Body of pancreas (tissue), 4 donors: ENCODE measurements at regions not wholly inside any gene's neighbourhood (a gene's known extent, or its start where the extent isn't known, plus 50 kb on each side); places are given as distances from the start of the nearest gene placed in this dataset.

Source experiments
- ATAC-seq: fragments of 150-250 bp; one replicate; pipeline ENCODE4 v1.9.1; 2016
- DNase-seq, 4 donors: peaks; one replicate each; pipeline ENCODE4 v3.0.0-alpha.2; 2019
- H3K27ac ChIP-seq, 4 donors: fragments of 200-600 bp; sonication (generic); 1 replicate in 3 of 4; 2 replicates in 1 of 4; pipeline versions ENCODE4 v1.5.1 to v1.6.1; 2016 to 2019; ENCODE audit warnings: mild to moderate bottlenecking in 1 of 4, mixed read lengths in 1 of 4, moderate library complexity in 1 of 4
- H3K27me3 ChIP-seq, 2 donors: fragments of 200-600 bp; sonication (generic); one replicate each; pipeline ENCODE4 v1.6.0; 2016; ENCODE audit warnings: mild to moderate bottlenecking in 1 of 2
- H3K36me3 ChIP-seq, 2 donors: fragments of 200-600 bp; sonication (generic); replicated peaks in 1 of 2; 2 replicates each; pipeline ENCODE4 v1.5.1; 2016; ENCODE audit warnings: low read depth in 2 of 2; ENCODE audit not compliant: insufficient read depth in 1 of 2
- H3K4me1 ChIP-seq: fragments of 200-600 bp; sonication (generic); one replicate; pipeline ENCODE4 v1.6.0; 2016
- H3K4me3 ChIP-seq, 2 donors: fragments of 200-600 bp; sonication (generic); 1 replicate in 1 of 2; 2 replicates in 1 of 2; pipeline ENCODE4 v1.5.1; 2016 to 2019
- H3K9me3 ChIP-seq, 3 donors: fragments of 200-600 bp; sonication (generic); 1 replicate in 2 of 3; 2 replicates in 1 of 3; pipeline ENCODE4 v1.5.1; 2016
- POLR2A ChIP-seq, 3 donors: fragments of 450-650 bp; IDR thresholded peaks; one replicate each; pipeline ENCODE4 v1.6.1; 2016; ENCODE audit warnings: antibody characterized with exemption in 3 of 3, mild to moderate bottlenecking in 2 of 3
- WGBS, 2 donors: methylation state at CpG; one replicate each; pipeline ENCODE4 v1.1.5; 2017; 5-methylcytosine and 5-hydroxymethylcytosine counted together
- intact Hi-C: fragments of 100-400 bp; cut with DNase I; formaldehyde crosslinking; loops from one replicate; pipeline ENCODE4 v1.15.1; 2023
- TF ChIP-seq, protein P1 (sequence below), 7 experiments: fragments of 450-650 bp in 4 of 7; fragments of 200-600 bp in 3 of 7; sonication (generic) in 3 of 7; IDR thresholded peaks; one replicate each; pipeline ENCODE4 v1.5.1; 2016 to 2019; ENCODE audit warnings: antibody characterized with exemption in 7 of 7

DNA sequence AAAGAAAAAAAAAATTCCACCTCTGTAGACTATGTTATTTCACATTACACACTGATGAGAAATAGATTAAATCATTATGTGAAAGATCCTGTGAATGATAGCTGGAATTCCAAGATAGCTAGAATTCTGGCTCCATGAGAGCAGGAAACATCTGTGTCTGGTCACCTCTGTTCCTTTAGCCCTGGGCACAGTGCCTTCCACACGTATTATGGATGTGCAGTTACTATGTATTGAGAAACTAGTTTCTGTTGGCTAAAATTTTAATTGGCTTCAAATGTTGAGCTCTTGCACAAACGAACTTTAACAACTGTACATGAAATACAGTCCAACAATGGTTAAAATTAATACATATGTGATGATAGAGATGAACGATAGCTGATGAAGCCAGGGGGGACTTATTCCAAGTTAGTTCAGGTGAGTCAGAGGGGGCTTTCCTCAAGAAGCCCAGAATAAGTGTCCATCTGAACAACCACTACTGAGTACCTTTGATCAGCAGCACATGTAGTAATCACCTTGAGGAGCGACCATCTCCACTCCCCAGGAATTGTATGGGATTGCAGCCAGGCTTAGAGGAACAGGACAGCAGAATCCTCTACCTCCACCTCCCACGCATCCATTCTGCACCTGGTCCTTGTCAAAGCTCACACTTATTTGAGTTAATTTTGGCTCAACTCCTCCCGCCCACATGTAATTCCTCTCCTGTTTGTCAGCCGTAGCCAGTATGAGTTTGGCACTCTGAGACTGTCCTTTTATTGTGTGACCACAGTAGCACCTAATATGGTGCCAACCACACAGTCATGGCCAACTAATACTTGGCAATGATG is 68.6 kb downstream of the NABP1 start:
- Histone ChIP-seq H3K9me3 (no peaks in the 10 kb centered on the region), H3K27me3 (no peaks in the 10 kb centered on the region), H3K4me1 (no peaks in the 10 kb centered on the region), H3K27ac (no peak overlapping the region), H3K4me3 (no peak overlapping the region), H3K36me3 (no peaks in the 10 kb centered on the region)
- ATAC-seq (no peak), DNase-seq (no peak)
- no peak for TF ChIP-seq POLR2A (IDR thresholded peaks at IDR 0.05)
- TF ChIP-seq, protein P1, sequence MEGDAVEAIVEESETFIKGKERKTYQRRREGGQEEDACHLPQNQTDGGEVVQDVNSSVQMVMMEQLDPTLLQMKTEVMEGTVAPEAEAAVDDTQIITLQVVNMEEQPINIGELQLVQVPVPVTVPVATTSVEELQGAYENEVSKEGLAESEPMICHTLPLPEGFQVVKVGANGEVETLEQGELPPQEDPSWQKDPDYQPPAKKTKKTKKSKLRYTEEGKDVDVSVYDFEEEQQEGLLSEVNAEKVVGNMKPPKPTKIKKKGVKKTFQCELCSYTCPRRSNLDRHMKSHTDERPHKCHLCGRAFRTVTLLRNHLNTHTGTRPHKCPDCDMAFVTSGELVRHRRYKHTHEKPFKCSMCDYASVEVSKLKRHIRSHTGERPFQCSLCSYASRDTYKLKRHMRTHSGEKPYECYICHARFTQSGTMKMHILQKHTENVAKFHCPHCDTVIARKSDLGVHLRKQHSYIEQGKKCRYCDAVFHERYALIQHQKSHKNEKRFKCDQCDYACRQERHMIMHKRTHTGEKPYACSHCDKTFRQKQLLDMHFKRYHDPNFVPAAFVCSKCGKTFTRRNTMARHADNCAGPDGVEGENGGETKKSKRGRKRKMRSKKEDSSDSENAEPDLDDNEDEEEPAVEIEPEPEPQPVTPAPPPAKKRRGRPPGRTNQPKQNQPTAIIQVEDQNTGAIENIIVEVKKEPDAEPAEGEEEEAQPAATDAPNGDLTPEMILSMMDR (IDR thresholded peaks at IDR 0.05) = no peak
- intact Hi-C loops = no loop called here
- 62 to 63% methylated on average over 7 of the region's 7 CpGs for WGBS, 2 donors

DNA sequence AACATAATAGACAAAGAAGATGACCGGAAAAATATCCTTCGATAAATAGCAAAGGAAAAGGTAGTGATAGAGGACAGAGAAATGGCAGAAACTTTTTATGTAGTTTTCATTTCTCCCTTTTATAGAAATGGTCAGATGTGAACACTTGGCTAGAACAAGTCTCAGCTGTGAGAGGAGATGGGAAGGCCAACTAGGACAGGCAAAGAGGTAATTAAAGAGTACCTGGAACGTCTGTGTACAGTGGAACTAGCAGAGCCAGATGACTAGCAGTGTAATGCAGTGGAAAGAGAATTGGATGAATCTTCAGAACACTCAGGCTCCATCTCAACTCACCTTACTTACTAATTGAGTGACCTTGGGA is 69.2 kb downstream of the NABP1 start:
- Histone ChIP-seq H3K27ac (no peak overlapping the region), H3K27me3 (no peaks in the 10 kb centered on the region), H3K36me3 (no peaks in the 10 kb centered on the region), H3K9me3 (no peaks in the 10 kb centered on the region), H3K4me1 (no peaks in the 10 kb centered on the region), H3K4me3 (no peak overlapping the region)
- ATAC-seq = no peak
- no peak for TF ChIP-seq POLR2A (IDR thresholded peaks at IDR 0.05)
- TF ChIP-seq, protein P1 (IDR thresholded peaks at IDR 0.05) = no peak
- 73 to 74% methylated on average over 3 of the region's 3 CpGs for WGBS, 2 donors
- intact Hi-C loops = no loop called here
- no peak for DNase-seq

DNA sequence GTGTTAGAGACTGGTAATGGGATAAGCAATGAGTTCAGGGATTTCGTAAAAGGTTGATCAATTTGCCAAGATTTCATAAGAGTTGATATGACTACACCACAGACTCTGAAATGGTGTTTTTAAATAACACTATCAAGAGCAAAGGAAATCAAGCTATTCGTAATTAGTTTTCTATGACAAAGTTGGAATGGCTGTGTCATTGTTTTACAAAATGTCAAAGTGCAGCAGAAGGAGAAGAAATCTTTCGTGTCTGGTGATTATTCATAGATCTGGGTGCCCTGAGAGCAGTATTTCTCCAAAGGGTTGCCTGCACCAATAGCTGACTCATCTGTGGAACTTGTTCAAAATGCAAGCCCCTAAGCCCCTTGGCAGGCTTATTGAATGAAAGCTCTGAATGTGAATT is 70.1 kb downstream of the NABP1 start:
- intact Hi-C loops = no loop called here
- no peaks in the 10 kb centered on the region for H3K4me1 ChIP-seq
- TF ChIP-seq POLR2A (IDR thresholded peaks at IDR 0.05) = no peak
- TF ChIP-seq, protein P1 (IDR thresholded peaks at IDR 0.05) = no peak
- ATAC-seq (no peak), DNase-seq (no peak)
- no peaks in the 10 kb centered on the region for H3K27me3 ChIP-seq
- H3K36me3 ChIP-seq = no peaks in the 10 kb centered on the region
- no peak overlapping the region for H3K27ac ChIP-seq
- H3K9me3 ChIP-seq = no peaks in the 10 kb centered on the region
- no peak overlapping the region for H3K4me3 ChIP-seq
- WGBS, 2 donors = 71 to 72% methylated on average over 3 of the region's 3 CpGs

DNA sequence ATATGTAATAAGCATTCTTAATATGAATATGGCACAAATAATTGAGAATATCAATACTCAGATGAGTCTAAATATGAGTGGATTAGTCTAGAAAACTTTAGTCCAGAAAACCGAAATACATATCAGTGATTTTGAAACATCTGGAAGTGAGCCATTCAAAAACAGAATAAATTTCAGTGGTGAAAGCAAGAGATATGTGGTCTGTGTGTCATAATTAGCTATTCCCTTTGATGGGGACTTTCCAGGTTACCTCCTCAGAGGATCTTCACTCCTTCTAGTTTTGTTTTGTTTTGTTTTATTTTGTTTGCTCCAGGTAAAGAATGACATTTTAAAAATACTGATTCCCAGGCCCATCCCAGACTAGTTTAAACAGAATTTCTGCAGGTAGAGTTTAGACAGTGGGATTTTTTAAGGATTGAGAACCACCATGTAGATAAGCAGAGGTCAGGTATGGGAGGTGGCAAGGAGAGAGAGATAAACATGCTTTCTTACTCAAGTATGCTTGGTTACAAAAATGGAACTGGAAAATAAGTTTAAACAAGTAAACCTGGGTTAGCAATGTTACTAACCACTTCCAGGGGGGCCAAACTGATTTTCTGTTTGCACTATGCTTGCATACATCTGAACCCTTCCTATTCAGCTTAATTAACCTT is 70.7 kb downstream of the NABP1 start:
- Histone ChIP-seq H3K36me3 (no peaks in the 10 kb centered on the region), H3K27ac (no peak overlapping the region), H3K4me1 (no peaks in the 10 kb centered on the region), H3K27me3 (no peaks in the 10 kb centered on the region), H3K9me3 (no peaks in the 10 kb centered on the region), H3K4me3 (no peak overlapping the region)
- ATAC-seq (no peak), DNase-seq (no peak)
- intact Hi-C loops = no loop called here
- TF ChIP-seq POLR2A (IDR thresholded peaks at IDR 0.05) = no peak
- TF ChIP-seq, protein P1 (IDR thresholded peaks at IDR 0.05) = no peak
- 37 to 42% methylated on average over 1 of the region's 1 CpG for WGBS, 2 donors

DNA sequence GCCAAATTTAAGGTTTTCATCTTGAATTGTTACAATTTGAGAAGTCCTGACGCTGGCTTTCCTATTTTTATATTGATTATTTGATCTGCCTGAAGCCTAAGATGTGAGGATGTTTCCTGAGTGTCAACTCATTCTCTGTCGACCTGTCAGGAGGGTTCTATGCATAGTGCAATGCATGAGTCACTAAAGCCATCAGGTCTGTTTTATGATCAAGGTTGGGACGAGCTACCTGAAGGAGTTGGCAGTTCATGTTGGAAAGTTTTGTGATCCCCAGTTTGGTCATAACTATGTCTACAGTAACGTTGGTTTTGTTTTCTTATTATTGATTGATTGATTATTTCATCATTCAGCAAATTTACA is 71.2 kb downstream of the NABP1 start:
- TF ChIP-seq, protein P1 (IDR thresholded peaks at IDR 0.05) = no peak
- no peak for TF ChIP-seq POLR2A (IDR thresholded peaks at IDR 0.05)
- Histone ChIP-seq H3K9me3 (no peaks in the 10 kb centered on the region), H3K4me1 (no peaks in the 10 kb centered on the region), H3K27me3 (no peaks in the 10 kb centered on the region), H3K27ac (no peak overlapping the region), H3K36me3 (no peaks in the 10 kb centered on the region), H3K4me3 (no peak overlapping the region)
- intact Hi-C loops = no loop called here
- ATAC-seq (no peak), DNase-seq (no peak)
- WGBS, 2 donors = 35 to 46% methylated on average over 4 of the region's 4 CpGs
